ENCODE measurements at regions not wholly inside any gene's neighbourhood (a gene's known extent, or its start where the extent isn't known, plus 50 kb on each side); places are given as distances from the start of the nearest gene placed in this dataset.

GRCh38 chr22:49140911-49141665, 686.6 kb downstream of the BRD1 start:
- Histone ChIP-seq H3K4me3 (replicated peaks; ENCODE audit: low read depth, low read length) (no peak overlapping the region), H3K27me3 (replicated peaks; ENCODE audit: control insufficient read depth, insufficient read depth, low read length) (no peaks in the 10 kb centered on the region), H3K36me3 (ENCODE audit: control insufficient read depth, insufficient read depth, low read length) (no peaks in the 10 kb centered on the region)
- TF ChIP-seq CTCF (IDR thresholded peaks at IDR 0.05; ENCODE audit: insufficient read depth, low read length, poor library complexity, severe bottlenecking), result no peak
- DNase-seq (ENCODE audit: extremely low read depth, insufficient read length), result no peak

DNA sequence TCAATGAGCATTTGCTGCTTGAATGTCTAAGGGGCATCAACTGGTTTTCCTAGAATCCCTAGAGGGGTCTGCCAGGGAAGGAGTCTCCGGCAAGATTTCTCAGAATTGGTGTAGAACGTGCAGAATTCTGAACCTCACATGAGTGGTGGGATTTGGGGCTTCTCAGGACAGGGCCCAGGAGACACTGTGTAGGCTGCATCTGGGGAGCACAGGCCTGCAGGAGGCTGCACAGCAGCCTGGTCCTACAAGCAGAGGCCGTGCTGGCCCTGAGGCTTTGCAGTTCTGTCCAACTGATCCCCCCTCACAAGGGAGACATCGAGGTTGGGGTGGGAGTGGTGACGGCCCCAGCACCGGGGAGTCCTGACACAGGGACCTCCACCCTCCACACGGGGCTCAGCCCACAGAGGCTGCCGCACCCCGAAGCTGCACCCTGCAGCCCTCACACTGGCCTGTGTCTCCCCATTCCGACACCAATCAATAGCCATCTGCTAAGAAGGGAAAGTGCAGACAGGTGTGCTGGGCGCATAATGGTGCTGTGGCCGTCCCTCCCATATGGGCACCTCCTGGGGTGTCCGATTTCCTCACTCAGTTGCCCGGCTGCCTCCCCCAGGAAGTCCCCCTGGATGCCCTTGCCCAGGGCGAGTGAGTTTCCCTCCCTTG, 688.1 kb downstream of the BRD1 start:
- no peak overlapping the region for H3K4me3 ChIP-seq (replicated peaks; ENCODE audit: low read depth, low read length)
- DNase-seq (ENCODE audit: extremely low read depth, insufficient read length), result no peak
- H3K36me3 ChIP-seq (ENCODE audit: control insufficient read depth, insufficient read depth, low read length), result no peaks in the 10 kb centered on the region
- H3K27me3 ChIP-seq (replicated peaks; ENCODE audit: control insufficient read depth, insufficient read depth, low read length), result no peaks in the 10 kb centered on the region
- no peak for TF ChIP-seq CTCF (IDR thresholded peaks at IDR 0.05; ENCODE audit: insufficient read depth, low read length, poor library complexity, severe bottlenecking)

GRCh38 chr22:49138250-49138790, 689.4 kb downstream of the BRD1 start:
- H3K36me3 ChIP-seq (ENCODE audit: control insufficient read depth, insufficient read depth, low read length), result no peaks in the 10 kb centered on the region
- no peak for TF ChIP-seq CTCF (IDR thresholded peaks at IDR 0.05; ENCODE audit: insufficient read depth, low read length, poor library complexity, severe bottlenecking)
- no peak for DNase-seq (ENCODE audit: extremely low read depth, insufficient read length)

DNA sequence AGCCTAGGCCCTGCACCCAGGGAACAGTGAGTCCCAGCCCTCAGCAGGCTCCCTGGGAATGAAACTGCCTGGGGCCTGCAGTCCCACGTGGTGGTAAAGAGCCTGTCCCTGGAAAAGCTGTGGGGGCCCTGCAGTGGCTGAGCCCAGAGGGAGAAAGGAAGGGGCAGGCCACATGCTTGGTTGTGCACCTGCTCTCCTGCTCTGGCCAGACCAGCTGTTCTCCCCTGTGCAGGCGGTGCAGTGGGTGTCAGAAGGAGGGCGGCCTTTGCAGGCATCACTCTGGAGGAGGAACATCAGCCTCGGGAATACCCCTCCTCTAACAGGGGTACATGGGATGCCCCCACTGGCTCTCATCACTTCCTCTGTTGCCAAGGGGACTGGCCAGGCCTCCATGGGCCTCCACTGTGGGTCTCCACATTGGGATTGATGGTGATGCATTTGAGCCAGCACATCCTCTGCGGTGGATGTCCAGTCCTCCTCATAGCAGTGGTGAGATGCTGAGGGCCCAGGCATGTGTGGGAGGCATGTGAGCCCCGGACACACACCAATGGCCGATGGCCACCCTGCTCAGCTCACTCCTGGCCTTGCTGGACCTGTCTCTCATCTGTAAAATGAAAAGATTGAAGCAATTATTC, 690.4 kb downstream of the BRD1 start:
- Histone ChIP-seq H3K27me3 (replicated peaks; ENCODE audit: control insufficient read depth, insufficient read depth, low read length) (no peaks in the 10 kb centered on the region), H3K4me3 (replicated peaks; ENCODE audit: low read depth, low read length) (no peak overlapping the region), H3K36me3 (ENCODE audit: control insufficient read depth, insufficient read depth, low read length) (no peaks in the 10 kb centered on the region)
- no peak for TF ChIP-seq CTCF (IDR thresholded peaks at IDR 0.05; ENCODE audit: insufficient read depth, low read length, poor library complexity, severe bottlenecking)
- DNase-seq (ENCODE audit: extremely low read depth, insufficient read length), result no peak

More at GRCh38 chr22:49138250-49138790, 689.4 kb downstream of the BRD1 start:
- Histone ChIP-seq H3K4me3 (replicated peaks; ENCODE audit: low read depth, low read length) (no peak overlapping the region), H3K27me3 (replicated peaks; ENCODE audit: control insufficient read depth, insufficient read depth, low read length) (no peaks in the 10 kb centered on the region)

DNA sequence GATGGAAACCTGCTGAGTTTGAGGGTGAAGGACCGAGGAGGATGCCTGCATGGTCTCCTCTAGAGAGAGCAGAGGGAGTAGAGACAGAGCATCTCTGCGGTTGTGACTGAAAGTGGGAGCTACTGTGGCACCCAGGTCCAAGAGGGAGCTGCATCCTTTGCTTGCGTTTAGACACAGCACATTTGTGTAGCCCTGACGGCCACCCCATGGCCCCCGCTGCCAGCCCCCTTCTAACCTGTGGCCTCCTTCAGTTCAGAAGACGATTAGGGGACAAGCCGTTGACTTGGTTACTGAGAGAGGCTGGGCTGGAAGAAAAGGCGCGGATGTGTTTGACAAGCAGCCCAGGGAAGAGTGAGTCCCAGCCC, 690.9 kb downstream of the BRD1 start:
- H3K27me3 ChIP-seq (replicated peaks; ENCODE audit: control insufficient read depth, insufficient read depth, low read length), result no peaks in the 10 kb centered on the region
- no peak for DNase-seq (ENCODE audit: extremely low read depth, insufficient read length)
- no peaks in the 10 kb centered on the region for H3K36me3 ChIP-seq (ENCODE audit: control insufficient read depth, insufficient read depth, low read length)
- H3K4me3 ChIP-seq (replicated peaks; ENCODE audit: low read depth, low read length), result no peak overlapping the region
- no peak for TF ChIP-seq CTCF (IDR thresholded peaks at IDR 0.05; ENCODE audit: insufficient read depth, low read length, poor library complexity, severe bottlenecking)
